B cell (primary cell): ENCODE measurements at regions not wholly inside any gene's neighbourhood (a gene's known extent, or its start where the extent isn't known, plus 50 kb on each side); places are given as distances from the start of the nearest gene placed in this dataset.

Experiments
- CTCF ChIP-seq: fragments of 200-600 bp; IDR thresholded peaks from one replicate; pipeline ENCODE4 v1.8.0; 2022; ENCODE audit warnings: antibody characterized with exemption, mild to moderate bottlenecking
- EZH2 ChIP-seq: IDR thresholded peaks from 2 replicates; pipeline ENCODE4 v1.6.1; 2012; ENCODE audit warnings: borderline replicate concordance, low read depth, mild to moderate bottlenecking, moderate library complexity, low read length; ENCODE audit not compliant: insufficient read depth, poor library complexity, severe bottlenecking

DNA sequence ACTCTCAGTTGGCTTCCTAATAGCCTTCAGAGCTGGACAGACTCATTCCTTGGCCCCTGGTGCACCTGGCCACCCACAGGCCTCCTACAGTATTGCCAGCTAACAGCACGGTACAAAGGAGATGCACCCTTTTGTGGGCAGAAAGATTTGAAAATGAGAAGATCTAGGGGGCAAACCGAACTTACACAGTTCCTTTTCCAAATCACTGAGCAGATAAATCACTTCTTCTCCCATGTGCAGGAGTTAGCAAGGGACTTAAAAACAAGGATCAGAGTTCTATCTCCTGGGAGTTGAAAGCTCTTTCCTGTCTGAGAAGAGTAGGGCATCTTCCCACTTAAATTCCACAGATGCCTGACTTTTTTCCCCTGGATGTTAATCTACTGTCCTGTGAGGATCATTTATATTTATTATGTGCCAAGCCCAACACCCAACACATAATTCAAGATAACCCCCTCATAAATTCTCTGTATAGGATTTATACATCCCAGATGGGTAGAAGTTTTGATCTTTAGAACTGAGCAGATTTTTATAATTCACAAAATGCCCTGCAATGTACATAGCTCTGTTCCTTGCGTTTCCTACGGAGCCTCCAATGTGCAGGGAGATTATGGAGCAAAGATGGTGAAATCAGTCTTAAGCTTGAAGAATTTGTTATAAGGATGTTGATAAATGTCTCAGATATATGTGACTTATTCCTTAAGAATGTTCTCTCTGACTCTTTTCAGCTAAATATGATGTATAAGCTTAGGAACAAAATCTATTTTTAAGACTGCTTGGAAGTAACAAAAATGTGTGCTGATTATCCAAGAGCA is 207.2 kb upstream of the DAPK1 start:
- TF ChIP-seq CTCF (no peak), EZH2 (no peak)
